ENCODE measurements at regions not wholly inside any gene's neighbourhood (a gene's known extent, or its start where the extent isn't known, plus 50 kb on each side); places are given as distances from the start of the nearest gene placed in this dataset.

DNA sequence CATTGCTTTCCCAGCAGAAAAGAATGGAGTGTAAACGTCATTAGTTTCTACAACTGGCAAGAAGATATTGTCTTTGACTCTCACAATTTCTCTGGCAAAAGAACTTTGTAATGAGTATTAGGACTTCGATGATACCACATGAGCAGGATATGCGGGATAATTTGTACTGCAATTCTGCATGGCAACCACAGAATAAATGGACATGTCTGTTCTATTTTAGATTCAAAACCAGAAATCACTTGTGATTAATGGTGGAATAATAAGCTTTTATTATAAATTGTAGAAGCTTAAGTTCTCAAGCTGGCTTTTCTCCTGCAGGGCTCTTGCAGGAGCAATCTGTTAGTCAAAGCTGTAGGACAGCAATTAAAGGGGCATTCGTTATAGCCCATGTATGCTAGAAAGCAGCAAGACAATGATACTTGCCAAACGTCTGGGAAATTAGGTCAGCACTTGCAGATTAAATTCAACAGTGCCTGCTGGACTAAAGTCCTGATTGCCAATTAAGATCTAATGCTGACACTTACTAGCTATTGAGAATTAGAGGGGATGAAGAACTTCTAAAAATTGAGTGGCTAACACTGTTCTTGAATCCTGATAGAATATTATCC is 177.9 kb downstream of the PTH2R start (continued):
- TF ChIP-seq, protein P1, sequence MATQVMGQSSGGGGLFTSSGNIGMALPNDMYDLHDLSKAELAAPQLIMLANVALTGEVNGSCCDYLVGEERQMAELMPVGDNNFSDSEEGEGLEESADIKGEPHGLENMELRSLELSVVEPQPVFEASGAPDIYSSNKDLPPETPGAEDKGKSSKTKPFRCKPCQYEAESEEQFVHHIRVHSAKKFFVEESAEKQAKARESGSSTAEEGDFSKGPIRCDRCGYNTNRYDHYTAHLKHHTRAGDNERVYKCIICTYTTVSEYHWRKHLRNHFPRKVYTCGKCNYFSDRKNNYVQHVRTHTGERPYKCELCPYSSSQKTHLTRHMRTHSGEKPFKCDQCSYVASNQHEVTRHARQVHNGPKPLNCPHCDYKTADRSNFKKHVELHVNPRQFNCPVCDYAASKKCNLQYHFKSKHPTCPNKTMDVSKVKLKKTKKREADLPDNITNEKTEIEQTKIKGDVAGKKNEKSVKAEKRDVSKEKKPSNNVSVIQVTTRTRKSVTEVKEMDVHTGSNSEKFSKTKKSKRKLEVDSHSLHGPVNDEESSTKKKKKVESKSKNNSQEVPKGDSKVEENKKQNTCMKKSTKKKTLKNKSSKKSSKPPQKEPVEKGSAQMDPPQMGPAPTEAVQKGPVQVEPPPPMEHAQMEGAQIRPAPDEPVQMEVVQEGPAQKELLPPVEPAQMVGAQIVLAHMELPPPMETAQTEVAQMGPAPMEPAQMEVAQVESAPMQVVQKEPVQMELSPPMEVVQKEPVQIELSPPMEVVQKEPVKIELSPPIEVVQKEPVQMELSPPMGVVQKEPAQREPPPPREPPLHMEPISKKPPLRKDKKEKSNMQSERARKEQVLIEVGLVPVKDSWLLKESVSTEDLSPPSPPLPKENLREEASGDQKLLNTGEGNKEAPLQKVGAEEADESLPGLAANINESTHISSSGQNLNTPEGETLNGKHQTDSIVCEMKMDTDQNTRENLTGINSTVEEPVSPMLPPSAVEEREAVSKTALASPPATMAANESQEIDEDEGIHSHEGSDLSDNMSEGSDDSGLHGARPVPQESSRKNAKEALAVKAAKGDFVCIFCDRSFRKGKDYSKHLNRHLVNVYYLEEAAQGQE (IDR thresholded peaks at IDR 0.05; ENCODE audit: unreplicated experiment), result no peak
- no peak for TF ChIP-seq CREB1 (CRISPR knock-in tag; IDR thresholded peaks at IDR 0.05; ENCODE audit: low read depth)

DNA sequence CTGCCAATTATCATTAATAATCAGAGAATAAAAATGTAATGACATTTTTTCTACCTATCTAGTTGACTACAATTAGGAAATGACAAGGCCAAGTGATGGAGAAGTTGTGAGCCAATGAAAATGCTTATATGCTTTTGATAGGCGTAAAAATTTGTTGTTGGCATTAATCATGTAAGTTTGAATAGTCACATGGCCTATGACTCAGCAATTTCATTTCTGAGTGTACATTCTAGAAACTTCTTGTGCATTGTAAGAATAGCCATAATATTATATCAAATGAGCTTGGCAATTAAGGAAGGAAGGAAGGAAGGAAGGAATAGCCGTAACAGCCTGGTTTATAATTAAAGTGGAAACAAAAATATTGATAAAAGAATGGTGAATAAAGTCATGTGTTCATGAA is 179.9 kb downstream of the PTH2R start:
- Histone ChIP-seq H3K4me3 (no peak overlapping the region), H3K27me3 (ENCODE audit: insufficient read depth) (no peaks in the 10 kb centered on the region), H3K9me2 (ENCODE audit: insufficient read depth) (no peaks in the 10 kb centered on the region), H4K20me1 (replicated peaks; ENCODE audit: insufficient read depth) (no peaks in the 10 kb centered on the region), H2AFZ (no peak overlapping the region), H3K4me2 (no peak overlapping the region), H3K36me3 (ENCODE audit: insufficient read depth) (no peaks in the 10 kb centered on the region), H3K79me2 (replicated peaks; ENCODE audit: insufficient read depth) (no peaks in the 10 kb centered on the region), H3F3A (replicated peaks; ENCODE audit: low read depth) (no peaks in the 10 kb centered on the region), H3K4me1 (ENCODE audit: insufficient read depth) (peaks cover 8% of the 10 kb centered on the region), H3K27ac (ENCODE audit: low read depth) (no peak overlapping the region)
- DNase-seq (ENCODE audit: low spot score) (no peak), ATAC-seq (no peak)
- Mint-ChIP-seq H3K9me3 (no peaks in the 10 kb centered on the region), H3K4me3 (no peak overlapping the region), H3K36me3 (ENCODE audit: low read depth) (no peaks in the 10 kb centered on the region), H3K27me3 (ENCODE audit: insufficient read depth, low read depth, poor library complexity) (no peaks in the 10 kb centered on the region), H3K4me1 (peaks cover 4% of the 10 kb centered on the region; the same call in 2 of the 3 replicates), H3K27ac (no peak overlapping the region)
- TF ChIP-seq NANOG (IDR thresholded peaks at IDR 0.05; ENCODE audit: borderline replicate concordance), result no peak
- TF ChIP-seq ZNF331 (CRISPR knock-in tag; IDR thresholded peaks at IDR 0.05; ENCODE audit: low read depth), result no peak
- TF ChIP-seq, protein P2, sequence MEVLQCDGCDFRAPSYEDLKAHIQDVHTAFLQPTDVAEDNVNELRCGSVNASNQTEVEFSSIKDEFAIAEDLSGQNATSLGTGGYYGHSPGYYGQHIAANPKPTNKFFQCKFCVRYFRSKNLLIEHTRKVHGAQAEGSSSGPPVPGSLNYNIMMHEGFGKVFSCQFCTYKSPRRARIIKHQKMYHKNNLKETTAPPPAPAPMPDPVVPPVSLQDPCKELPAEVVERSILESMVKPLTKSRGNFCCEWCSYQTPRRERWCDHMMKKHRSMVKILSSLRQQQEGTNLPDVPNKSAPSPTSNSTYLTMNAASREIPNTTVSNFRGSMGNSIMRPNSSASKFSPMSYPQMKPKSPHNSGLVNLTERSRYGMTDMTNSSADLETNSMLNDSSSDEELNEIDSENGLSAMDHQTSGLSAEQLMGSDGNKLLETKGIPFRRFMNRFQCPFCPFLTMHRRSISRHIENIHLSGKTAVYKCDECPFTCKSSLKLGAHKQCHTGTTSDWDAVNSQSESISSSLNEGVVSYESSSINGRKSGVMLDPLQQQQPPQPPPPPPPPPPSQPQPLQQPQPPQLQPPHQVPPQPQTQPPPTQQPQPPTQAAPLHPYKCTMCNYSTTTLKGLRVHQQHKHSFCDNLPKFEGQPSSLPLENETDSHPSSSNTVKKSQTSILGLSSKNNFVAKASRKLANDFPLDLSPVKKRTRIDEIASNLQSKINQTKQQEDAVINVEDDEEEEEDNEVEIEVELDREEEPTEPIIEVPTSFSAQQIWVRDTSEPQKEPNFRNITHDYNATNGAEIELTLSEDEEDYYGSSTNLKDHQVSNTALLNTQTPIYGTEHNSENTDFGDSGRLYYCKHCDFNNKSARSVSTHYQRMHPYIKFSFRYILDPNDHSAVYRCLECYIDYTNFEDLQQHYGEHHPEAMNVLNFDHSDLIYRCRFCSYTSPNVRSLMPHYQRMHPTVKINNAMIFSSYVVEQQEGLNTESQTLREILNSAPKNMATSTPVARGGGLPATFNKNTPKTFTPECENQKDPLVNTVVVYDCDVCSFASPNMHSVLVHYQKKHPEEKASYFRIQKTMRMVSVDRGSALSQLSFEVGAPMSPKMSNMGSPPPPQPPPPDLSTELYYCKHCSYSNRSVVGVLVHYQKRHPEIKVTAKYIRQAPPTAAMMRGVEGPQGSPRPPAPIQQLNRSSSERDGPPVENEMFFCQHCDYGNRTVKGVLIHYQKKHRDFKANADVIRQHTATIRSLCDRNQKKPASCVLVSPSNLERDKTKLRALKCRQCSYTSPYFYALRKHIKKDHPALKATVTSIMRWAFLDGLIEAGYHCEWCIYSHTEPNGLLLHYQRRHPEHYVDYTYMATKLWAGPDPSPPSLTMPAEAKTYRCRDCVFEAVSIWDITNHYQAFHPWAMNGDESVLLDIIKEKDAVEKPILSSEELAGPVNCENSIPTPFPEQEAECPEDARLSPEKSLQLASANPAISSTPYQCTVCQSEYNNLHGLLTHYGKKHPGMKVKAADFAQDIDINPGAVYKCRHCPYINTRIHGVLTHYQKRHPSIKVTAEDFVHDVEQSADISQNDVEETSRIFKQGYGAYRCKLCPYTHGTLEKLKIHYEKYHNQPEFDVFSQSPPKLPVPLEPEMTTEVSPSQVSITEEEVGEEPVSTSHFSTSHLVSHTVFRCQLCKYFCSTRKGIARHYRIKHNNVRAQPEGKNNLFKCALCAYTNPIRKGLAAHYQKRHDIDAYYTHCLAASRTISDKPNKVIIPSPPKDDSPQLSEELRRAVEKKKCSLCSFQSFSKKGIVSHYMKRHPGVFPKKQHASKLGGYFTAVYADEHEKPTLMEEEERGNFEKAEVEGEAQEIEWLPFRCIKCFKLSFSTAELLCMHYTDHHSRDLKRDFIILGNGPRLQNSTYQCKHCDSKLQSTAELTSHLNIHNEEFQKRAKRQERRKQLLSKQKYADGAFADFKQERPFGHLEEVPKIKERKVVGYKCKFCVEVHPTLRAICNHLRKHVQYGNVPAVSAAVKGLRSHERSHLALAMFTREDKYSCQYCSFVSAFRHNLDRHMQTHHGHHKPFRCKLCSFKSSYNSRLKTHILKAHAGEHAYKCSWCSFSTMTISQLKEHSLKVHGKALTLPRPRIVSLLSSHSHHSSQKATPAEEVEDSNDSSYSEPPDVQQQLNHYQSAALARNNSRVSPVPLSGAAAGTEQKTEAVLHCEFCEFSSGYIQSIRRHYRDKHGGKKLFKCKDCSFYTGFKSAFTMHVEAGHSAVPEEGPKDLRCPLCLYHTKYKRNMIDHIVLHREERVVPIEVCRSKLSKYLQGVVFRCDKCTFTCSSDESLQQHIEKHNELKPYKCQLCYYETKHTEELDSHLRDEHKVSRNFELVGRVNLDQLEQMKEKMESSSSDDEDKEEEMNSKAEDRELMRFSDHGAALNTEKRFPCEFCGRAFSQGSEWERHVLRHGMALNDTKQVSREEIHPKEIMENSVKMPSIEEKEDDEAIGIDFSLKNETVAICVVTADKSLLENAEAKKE (CRISPR knock-in tag; IDR thresholded peaks at IDR 0.05), result no peak
- no peak for TF ChIP-seq STAT1 (IDR thresholded peaks at IDR 0.05; ENCODE audit: unreplicated experiment)
- TF ChIP-seq EZH2phosphoT487 (IDR thresholded peaks at IDR 0.05; ENCODE audit: unreplicated experiment), result no peak
- no peak for TF ChIP-seq JUNB (IDR thresholded peaks at IDR 0.05; ENCODE audit: unreplicated experiment)
- no peak for TF ChIP-seq POLR2AphosphoS5 (IDR thresholded peaks at IDR 0.05; ENCODE audit: low read depth)
- TF ChIP-seq EZH2 (IDR thresholded peaks at IDR 0.05; ENCODE audit: low read depth, unreplicated experiment), result no peak
- no peak for TF ChIP-seq CREB1 (CRISPR knock-in tag; IDR thresholded peaks at IDR 0.05; ENCODE audit: low read depth)
- TF ChIP-seq ZNF114 (CRISPR knock-in tag; IDR thresholded peaks at IDR 0.05), result no peak
- TF ChIP-seq, protein P3, sequence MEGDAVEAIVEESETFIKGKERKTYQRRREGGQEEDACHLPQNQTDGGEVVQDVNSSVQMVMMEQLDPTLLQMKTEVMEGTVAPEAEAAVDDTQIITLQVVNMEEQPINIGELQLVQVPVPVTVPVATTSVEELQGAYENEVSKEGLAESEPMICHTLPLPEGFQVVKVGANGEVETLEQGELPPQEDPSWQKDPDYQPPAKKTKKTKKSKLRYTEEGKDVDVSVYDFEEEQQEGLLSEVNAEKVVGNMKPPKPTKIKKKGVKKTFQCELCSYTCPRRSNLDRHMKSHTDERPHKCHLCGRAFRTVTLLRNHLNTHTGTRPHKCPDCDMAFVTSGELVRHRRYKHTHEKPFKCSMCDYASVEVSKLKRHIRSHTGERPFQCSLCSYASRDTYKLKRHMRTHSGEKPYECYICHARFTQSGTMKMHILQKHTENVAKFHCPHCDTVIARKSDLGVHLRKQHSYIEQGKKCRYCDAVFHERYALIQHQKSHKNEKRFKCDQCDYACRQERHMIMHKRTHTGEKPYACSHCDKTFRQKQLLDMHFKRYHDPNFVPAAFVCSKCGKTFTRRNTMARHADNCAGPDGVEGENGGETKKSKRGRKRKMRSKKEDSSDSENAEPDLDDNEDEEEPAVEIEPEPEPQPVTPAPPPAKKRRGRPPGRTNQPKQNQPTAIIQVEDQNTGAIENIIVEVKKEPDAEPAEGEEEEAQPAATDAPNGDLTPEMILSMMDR (conservative IDR thresholded peaks at IDR 0.05; ENCODE audit: low read depth in 2 of 2), result no peak
- TF ChIP-seq, protein P4, sequence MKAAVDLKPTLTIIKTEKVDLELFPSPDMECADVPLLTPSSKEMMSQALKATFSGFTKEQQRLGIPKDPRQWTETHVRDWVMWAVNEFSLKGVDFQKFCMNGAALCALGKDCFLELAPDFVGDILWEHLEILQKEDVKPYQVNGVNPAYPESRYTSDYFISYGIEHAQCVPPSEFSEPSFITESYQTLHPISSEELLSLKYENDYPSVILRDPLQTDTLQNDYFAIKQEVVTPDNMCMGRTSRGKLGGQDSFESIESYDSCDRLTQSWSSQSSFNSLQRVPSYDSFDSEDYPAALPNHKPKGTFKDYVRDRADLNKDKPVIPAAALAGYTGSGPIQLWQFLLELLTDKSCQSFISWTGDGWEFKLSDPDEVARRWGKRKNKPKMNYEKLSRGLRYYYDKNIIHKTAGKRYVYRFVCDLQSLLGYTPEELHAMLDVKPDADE (IDR thresholded peaks at IDR 0.05), result no peak
